HL-60 (cell line): ENCODE measurements at regions not wholly inside any gene's neighbourhood (a gene's known extent, or its start where the extent isn't known, plus 50 kb on each side); places are given as distances from the start of the nearest gene placed in this dataset.

Source experiments
- DNase-seq, 2 experiments: peaks; one replicate each; pipeline ENCODE4 v3.0.0-alpha.2; 2010 to 2020; ENCODE audit warnings: low read depth in 1 of 2, low spot score in 1 of 2
- H3K27ac ChIP-seq: fragments of 250-450 bp; sonication (Bioruptor Pico); replicated peaks from 2 replicates; pipeline ENCODE4 v1.5.1; 2020; ENCODE audit warnings: mild to moderate bottlenecking, moderate library complexity
- H3K27me3 ChIP-seq: fragments of 250-450 bp; sonication (Bioruptor Pico); 2 replicates; pipeline ENCODE4 v1.5.1; 2021; ENCODE audit warnings: mild to moderate bottlenecking, moderate library complexity; ENCODE audit not compliant: insufficient read depth, poor library complexity, severe bottlenecking
- H3K4me3 ChIP-seq: replicated peaks from 2 replicates; pipeline ENCODE4 v1.5.1; 2011; ENCODE audit warnings: mild to moderate bottlenecking, control low read depth, low read length; ENCODE audit not compliant: insufficient read depth
- CTCF ChIP-seq: IDR thresholded peaks from one replicate; pipeline ENCODE4 v1.5.1; 2011; ENCODE audit warnings: low read length, control low read depth, inconsistent platforms; ENCODE audit not compliant: insufficient read depth
- GABPA ChIP-seq: IDR thresholded peaks from 2 replicates; pipeline ENCODE4 v1.6.1; 2012; ENCODE audit warnings: low read depth
- POLR2AphosphoS5 ChIP-seq: IDR thresholded peaks from 2 replicates; pipeline ENCODE4 v1.6.1; 2012; ENCODE audit warnings: low read depth
- REST ChIP-seq: IDR thresholded peaks from 2 replicates; pipeline ENCODE4 v1.6.1; 2012; ENCODE audit warnings: low read depth; ENCODE audit not compliant: insufficient replicate concordance
- SPI1 ChIP-seq: IDR thresholded peaks from 2 replicates; pipeline ENCODE4 v1.6.1; 2012; ENCODE audit warnings: low read depth, mild to moderate bottlenecking, borderline replicate concordance

GRCh38 chr19:34596115-34596514 is 80.8 kb downstream of the SCGB2B2 start:
- Histone ChIP-seq H3K27ac (no peak overlapping the region), H3K4me3 (no peak overlapping the region), H3K27me3 (no peaks in the 10 kb centered on the region)
- TF ChIP-seq CTCF = no peak
- no peak for TF ChIP-seq REST
- no peak for TF ChIP-seq SPI1
- no peak for TF ChIP-seq GABPA
- no peak for TF ChIP-seq POLR2AphosphoS5
- no peak for DNase-seq

DNA sequence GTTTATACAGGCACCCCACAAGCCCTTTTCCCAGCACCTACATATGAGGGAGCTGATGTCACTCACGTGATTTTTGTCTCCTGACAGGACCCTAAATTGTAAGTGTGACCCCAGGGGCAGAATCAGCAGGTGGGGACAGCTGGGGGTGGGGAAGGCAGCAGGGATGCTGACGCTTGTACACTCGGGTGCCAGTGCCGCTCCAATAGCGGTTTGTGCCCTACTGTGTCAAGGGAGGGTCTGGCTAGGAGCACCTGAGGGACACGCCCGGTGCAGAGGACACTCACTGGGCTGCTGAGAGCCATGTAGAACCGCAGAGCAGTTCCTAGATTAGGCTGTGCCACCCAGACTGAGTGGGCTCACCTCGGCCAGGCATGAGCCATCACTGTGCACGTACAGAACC is 81.3 kb downstream of the SCGB2B2 start:
- DNase-seq = no peak
- H3K4me3 ChIP-seq = no peak overlapping the region
- TF ChIP-seq SPI1 = no peak
- no peak for TF ChIP-seq GABPA
- no peak for TF ChIP-seq POLR2AphosphoS5
- no peak for TF ChIP-seq REST
- TF ChIP-seq CTCF = no peak
- H3K27me3 ChIP-seq = no peaks in the 10 kb centered on the region
- no peak overlapping the region for H3K27ac ChIP-seq

DNA sequence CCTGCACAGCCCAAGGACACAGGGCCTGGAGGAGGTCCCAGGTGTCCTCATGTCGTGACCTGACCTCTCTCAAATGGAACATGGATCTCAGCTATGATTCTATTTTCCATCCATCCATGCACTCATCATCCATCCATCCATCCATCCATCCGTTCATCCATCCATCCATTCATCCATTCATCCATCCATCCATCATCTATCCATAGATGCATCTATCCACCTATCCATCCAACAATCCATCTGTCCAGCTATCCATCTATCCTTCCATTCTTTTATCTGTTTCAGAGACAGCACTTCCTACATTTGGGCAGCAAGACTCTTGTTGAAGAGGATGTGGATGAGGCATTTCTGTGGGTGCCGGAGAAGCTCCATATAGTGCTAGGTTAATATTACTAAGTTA is 86.7 kb downstream of the SCGB2B2 start:
- peaks cover 2% of the 10 kb centered on the region for H3K27me3 ChIP-seq
- DNase-seq = no peak
- TF ChIP-seq POLR2AphosphoS5 = no peak
- TF ChIP-seq GABPA = no peak
- TF ChIP-seq SPI1 = no peak
- no peak for TF ChIP-seq CTCF
- TF ChIP-seq REST = no peak
- H3K27ac ChIP-seq = no peak overlapping the region
- H3K4me3 ChIP-seq = no peak overlapping the region
